Esophagus squamous epithelium (tissue), 5 donors: ENCODE measurements at regions not wholly inside any gene's neighbourhood (a gene's known extent, or its start where the extent isn't known, plus 50 kb on each side); places are given as distances from the start of the nearest gene placed in this dataset.
"Not testable (repeated sequence)": the region's sequence is repeated elsewhere in the genome, so short reads cannot be mapped to it uniquely, and the experiment has no call there.

Experiments used
- DNase-seq: peaks from one replicate; lab custom pipeline; 2025; lab: John Stamatoyannopoulos, UW
- H3K27ac ChIP-seq, 4 donors: fragments of 200-600 bp; sonication (generic); one replicate each; pipeline ENCODE4 v1.5.1; 2016 to 2019; ENCODE audit warnings: mild to moderate bottlenecking in 1 of 4
- H3K27me3 ChIP-seq, 4 donors: fragments of 200-600 bp; sonication (generic); 1 replicate in 3 of 4; 2 replicates in 1 of 4; pipeline versions ENCODE4 v1.5.1 to v1.6.0; 2017 to 2021; ENCODE audit warnings: antibody characterized with exemption in 1 of 4
- H3K36me3 ChIP-seq, 3 donors: fragments of 200-600 bp; sonication (generic); one replicate each; pipeline ENCODE4 v1.5.1; 2016 to 2019
- H3K4me1 ChIP-seq, 3 donors: fragments of 200-600 bp; sonication (generic); one replicate each; pipeline ENCODE4 v1.5.1; 2017 to 2019
- H3K4me3 ChIP-seq, 4 donors: fragments of 200-600 bp; sonication (generic); 1 replicate in 3 of 4; 2 replicates in 1 of 4; pipeline ENCODE4 v1.5.1; 2016 to 2019; ENCODE audit warnings: mild to moderate bottlenecking in 2 of 4, moderate library complexity in 1 of 4
- H3K9me3 ChIP-seq, 3 donors: fragments of 200-600 bp; sonication (generic); one replicate each; pipeline ENCODE4 v1.5.1; 2016 to 2019
- CTCF ChIP-seq, 6 experiments: fragments of 450-650 bp in 4 of 6; fragments of 200-600 bp in 2 of 6; sonication (generic) in 2 of 6; IDR thresholded peaks; one replicate each; pipeline ENCODE4 v1.5.1; 2016 to 2019; ENCODE audit warnings: antibody characterized with exemption in 6 of 6, mild to moderate bottlenecking in 4 of 6, moderate library complexity in 4 of 6
- POLR2A ChIP-seq, 4 donors: fragments of 450-650 bp; IDR thresholded peaks; one replicate each; pipeline ENCODE4 v1.6.1; 2017; ENCODE audit warnings: antibody characterized with exemption in 4 of 4, mild to moderate bottlenecking in 4 of 4, moderate library complexity in 3 of 4
- WGBS, 2 donors: methylation state at CpG; one replicate each; pipeline ENCODE4 v1.1.5; 2018; 5-methylcytosine and 5-hydroxymethylcytosine counted together
- intact Hi-C: fragments of 100-400 bp; cut with DNase I; formaldehyde crosslinking; loops from one replicate; pipeline ENCODE4 v1.15.0; 2022
- donor health status: DM: yes; HTN: yes; CAD: no.

DNA sequence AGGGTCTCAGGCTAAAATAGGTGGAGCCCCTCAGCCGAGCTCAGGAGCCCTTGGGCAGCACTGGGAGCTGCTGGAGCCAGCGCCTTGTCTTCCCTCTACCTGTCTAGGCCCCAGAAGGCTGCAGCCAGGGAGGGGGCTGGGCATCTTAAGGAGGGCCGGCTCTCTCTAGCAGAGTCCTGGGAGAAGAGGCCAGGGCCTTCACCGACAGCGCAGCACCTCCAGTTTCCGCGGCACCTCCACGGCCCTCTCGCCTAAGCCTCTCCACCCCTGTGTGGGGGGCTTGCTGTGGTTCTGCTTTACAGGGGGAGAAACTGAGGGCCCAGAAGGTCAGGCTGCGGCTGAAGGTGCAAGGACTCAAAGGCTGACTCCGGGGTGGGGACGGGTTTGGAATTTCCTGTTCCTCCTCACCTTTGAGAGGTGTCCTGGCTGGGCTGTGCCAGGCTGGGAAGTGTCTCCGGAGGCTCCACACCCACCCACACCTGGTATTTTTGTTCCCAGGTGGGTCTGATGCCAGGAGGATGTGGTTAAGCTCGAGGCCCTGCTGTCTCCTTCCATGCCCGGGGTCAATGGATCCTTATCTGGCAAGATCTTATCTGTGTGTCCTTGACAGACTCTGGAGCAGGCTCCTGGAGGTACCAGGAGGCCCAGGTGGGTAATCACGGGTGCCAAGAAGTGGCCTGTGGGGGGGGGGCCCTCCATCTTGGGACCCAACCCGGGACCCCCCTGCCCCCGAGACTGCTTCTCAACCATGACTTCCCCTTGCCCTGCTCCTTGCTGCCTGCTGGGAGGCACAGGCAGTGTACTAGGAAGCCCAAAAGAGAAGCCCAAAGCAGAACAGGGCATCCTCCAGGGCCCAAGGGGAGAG is 95.3 kb upstream of the FGF3 start:
- intact Hi-C loops: loop anchor here (5.0 kb wide), 1 partner anchor 278 kb away; no protein-coding TSS in a partner anchor
- Histone ChIP-seq H3K9me3 (no peaks in the 10 kb centered on the region), H3K27ac (peak overlapping the region in 1 of 4 donors; percentile 81), H3K27me3 (peaks cover 0 to 92% (median 0%) of the 10 kb centered on the region in 4 donors), H3K4me3 (no peak overlapping the region), H3K36me3 (no peaks in the 10 kb centered on the region), H3K4me1 (peaks cover 0 to 29% (median 15%) of the 10 kb centered on the region in 3 donors)
- DNase-seq: no peak
- TF ChIP-seq POLR2A (IDR thresholded peaks at IDR 0.05) (no peak), CTCF (IDR thresholded peaks at IDR 0.05) (no peak)
- 66 to 67% methylated on average over 4 to 10 of the region's 18 CpGs for WGBS, 2 donors

DNA sequence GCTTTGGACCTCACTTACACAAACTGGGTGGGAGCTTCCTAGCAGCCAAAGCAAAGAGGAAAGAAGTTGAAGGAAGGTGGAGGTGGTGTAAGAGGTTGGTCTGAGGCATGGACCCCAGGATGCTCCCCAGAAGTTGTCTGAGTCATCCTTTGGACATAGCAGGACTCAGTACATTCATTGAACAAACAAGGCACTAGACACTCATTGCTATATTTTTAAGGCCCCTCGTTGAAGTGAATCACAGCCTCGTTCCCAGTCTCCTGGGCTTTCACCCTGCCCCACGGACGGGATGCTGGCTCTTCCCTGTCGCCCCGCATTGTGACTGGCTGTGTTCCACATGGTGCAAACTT is 95.9 kb upstream of the FGF3 start:
- Histone ChIP-seq H3K9me3 (no peaks in the 10 kb centered on the region), H3K27ac (peak overlapping the region in 1 of 4 donors; percentile 81), H3K27me3 (peaks cover 0 to 92% (median 0%) of the 10 kb centered on the region in 4 donors), H3K36me3 (no peaks in the 10 kb centered on the region), H3K4me3 (no peak overlapping the region), H3K4me1 (peaks cover 0 to 29% (median 15%) of the 10 kb centered on the region in 3 donors)
- TF ChIP-seq POLR2A (IDR thresholded peaks at IDR 0.05) (no peak), CTCF (IDR thresholded peaks at IDR 0.05) (no peak)
- intact Hi-C loops: loop anchor here (5.0 kb wide), 1 partner anchor 277 kb away; no protein-coding TSS in a partner anchor
- DNase-seq: no peak
- 29 to 32% methylated on average over 5 to 6 of the region's 6 CpGs for WGBS, 2 donors

GRCh38 chr11:69915501-69916250 is 96.5 kb upstream of the FGF3 start:
- H3K27ac ChIP-seq: peak overlapping the region in 3 of 4 donors; percentile 5 to 81 (median 76)
- TF ChIP-seq CTCF (IDR thresholded peaks at IDR 0.05): peak; percentile 23 to 84 (median 68)
- TF ChIP-seq POLR2A (IDR thresholded peaks at IDR 0.05): no peak
- H3K9me3 ChIP-seq: no peaks in the 10 kb centered on the region
- no peaks in the 10 kb centered on the region for H3K36me3 ChIP-seq
- WGBS, 2 donors: 10 to 16% methylated on average over 4 to 13 of the region's 18 CpGs
- peaks cover 0 to 29% (median 15%) of the 10 kb centered on the region in 3 donors for H3K4me1 ChIP-seq
- H3K27me3 ChIP-seq: peaks cover 0 to 92% (median 0%) of the 10 kb centered on the region in 4 donors
- intact Hi-C loops: loop anchor here (5.0 kb wide), 1 partner anchor 277 kb away; no protein-coding TSS in a partner anchor
- no peak for DNase-seq
- H3K4me3 ChIP-seq: peak overlapping the region in 2 of 4 donors; percentile 18 to 43

DNA sequence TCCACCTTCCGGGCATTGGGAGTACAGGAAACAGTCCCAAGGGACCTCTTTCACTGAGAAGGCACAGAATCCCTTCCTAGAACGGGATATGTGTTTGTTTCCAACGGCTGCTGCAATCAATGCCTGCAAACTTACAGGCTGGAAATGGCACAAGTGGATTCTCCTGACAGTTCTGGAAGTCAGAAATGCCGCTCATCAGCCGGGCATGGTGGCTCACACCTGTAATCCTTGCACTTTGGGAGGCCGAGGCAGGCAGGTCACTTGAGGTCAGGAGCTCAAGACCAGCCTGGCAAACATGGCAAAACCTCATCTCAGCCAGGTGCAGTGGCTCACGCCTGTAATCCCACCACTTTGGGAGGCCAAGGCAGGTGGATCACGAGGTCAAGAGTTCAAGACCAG is 97.0 kb upstream of the FGF3 start:
- H3K4me3 ChIP-seq, H3K9me3 ChIP-seq, DNase-seq, H3K36me3 ChIP-seq: not testable (repeated sequence)
- WGBS, 2 donors: 44 to 51% methylated on average over 4 to 8 of the region's 8 CpGs
- H3K4me1 ChIP-seq: peaks cover 0 to 29% (median 15%) of the 10 kb centered on the region in 3 donors
- H3K27ac ChIP-seq: peak overlapping the region in 3 of 4 donors; percentile 5 to 81 (median 76)
- intact Hi-C loops: loop anchor here (5.0 kb wide), 1 partner anchor 276 kb away; no protein-coding TSS in a partner anchor
- H3K27me3 ChIP-seq: peaks cover 0 to 92% (median 0%) of the 10 kb centered on the region in 4 donors

- no peaks in the 10 kb centered on the region for H3K9me3 ChIP-seq
- no peak overlapping the region for H3K4me3 ChIP-seq
- peak overlapping the region in 1 of 4 donors; percentile 9 for H3K27ac ChIP-seq
- TF ChIP-seq CTCF (IDR thresholded peaks at IDR 0.05): no peak
- TF ChIP-seq POLR2A (IDR thresholded peaks at IDR 0.05): no peak
- no peak for DNase-seq
- 67 to 95% methylated on average over 1 to 2 of the region's 2 CpGs for WGBS, 2 donors
- intact Hi-C loops: loop anchor here (5.0 kb wide), 1 partner anchor 275 kb away; no protein-coding TSS in a partner anchor
- peaks cover 0 to 29% (median 15%) of the 10 kb centered on the region in 3 donors for H3K4me1 ChIP-seq
- H3K27me3 ChIP-seq: peaks cover 0 to 92% (median 0%) of the 10 kb centered on the region in 4 donors
- H3K36me3 ChIP-seq: no peaks in the 10 kb centered on the region
Observed at GRCh38 chr11:69916806-69917387, 97.7 kb upstream of the FGF3 start.
